K562 (cell line): ENCODE measurements at regions not wholly inside any gene's neighbourhood (a gene's known extent, or its start where the extent isn't known, plus 50 kb on each side); places are given as distances from the start of the nearest gene placed in this dataset.

ENCODE experiments used
- ATAC-seq: fragments of 200-7000 bp; cut with Tn5 transposase; 3 replicates; pipeline ENCODE4 v1.9.1; 2020; ENCODE audit warnings: moderate library complexity
- BruUV-seq: library from RNA; stranded (reverse); fragments of 400-500 nt; replicated peaks from 2 replicates; lab custom pipeline; 2021; lab: Mats Ljungman, UMichigan
- CTCF ChIA-PET: fragments of 300-600 bp; formaldehyde crosslinking; extraction: SDS; loops from one replicate; lab custom pipeline; 2021; ENCODE audit warnings: low intra/inter-chr PET ratio; lab: Yijun Ruan, JAX
- POLR2A ChIA-PET: fragments of 300-600, 350-650 bp; sonication (Branson Sonifier 250); formaldehyde crosslinking; extraction: SDS; loops from one replicate; lab custom pipeline; 2021; ENCODE audit warnings: antibody characterized with exemption, inconsistent platforms; lab: Yijun Ruan, JAX
- DNase-seq, 4 experiments: peaks; one replicate each; pipeline versions ENCODE4 v3.0.0 to v3.0.0-alpha.2; 2011 to 2018; ENCODE audit warnings: low spot score in 3 of 4, mixed read lengths in 3 of 4; ENCODE audit errors: extremely low read depth in 1 of 4
- FAIRE-seq: peaks from 2 replicates; lab custom pipeline; 2011; peaks lifted over from hg19 to GRCh38; lab: Jason Lieb, UNC
- H2AFZ ChIP-seq: 2 replicates; pipeline ENCODE4 v1.6.0; 2011; ENCODE audit warnings: low read depth, low read length, control low read depth, inconsistent platforms
- H3K27ac ChIP-seq: fragments of 200-600 bp; 3 replicates; pipeline ENCODE4 v1.8.0; 2011; ENCODE audit warnings: low read depth, mild to moderate bottlenecking, control low read depth, inconsistent platforms, low read length, moderate library complexity, mixed read lengths; ENCODE audit errors: extremely low read depth
- H3K27me3 ChIP-seq, 2 experiments: fragments of 300-600 bp in 1 of 2; 2 replicates in 1 of 2; 3 replicates in 1 of 2; pipeline versions ENCODE4 v1.6.0 to v1.8.0; 2011; ENCODE audit warnings: inconsistent platforms in 2 of 2, low read length in 2 of 2, mild to moderate bottlenecking in 1 of 2, mixed read lengths in 1 of 2, moderate library complexity in 1 of 2; ENCODE audit not compliant: control insufficient read depth in 2 of 2, insufficient read depth in 2 of 2
- H3K36me3 ChIP-seq: fragments of 300-600 bp; 3 replicates; pipeline ENCODE4 v1.8.0; 2011; ENCODE audit warnings: mild to moderate bottlenecking, low read length, inconsistent platforms; ENCODE audit not compliant: control insufficient read depth, insufficient read depth
- H3K4me1 ChIP-seq, 2 experiments: fragments of 200-600 bp in 1 of 2; replicated peaks in 1 of 2; 2 replicates in 1 of 2; 3 replicates in 1 of 2; pipeline versions ENCODE4 v1.5.1 to v1.8.0; 2011; ENCODE audit warnings: inconsistent platforms in 2 of 2, low read length in 2 of 2, mild to moderate bottlenecking in 1 of 2, mixed read lengths in 1 of 2, moderate library complexity in 1 of 2; ENCODE audit not compliant: control insufficient read depth in 2 of 2, insufficient read depth in 2 of 2
- H3K4me2 ChIP-seq: 2 replicates; pipeline ENCODE4 v1.6.1; 2011; ENCODE audit warnings: low read length, control low read depth, inconsistent platforms, mixed read lengths; ENCODE audit not compliant: insufficient read depth
- H3K4me3 ChIP-seq: fragments of 200-600 bp; sonication (generic), shearing (Covaris generic); 2 replicates; pipeline ENCODE4 v1.5.1; 2016; ENCODE audit warnings: control low read depth, inconsistent platforms
- H3K79me2 ChIP-seq: fragments of 200-600 bp; 3 replicates; pipeline ENCODE4 v1.8.0; 2011; ENCODE audit warnings: low read length, inconsistent platforms; ENCODE audit not compliant: control insufficient read depth, insufficient read depth
- H3K9ac ChIP-seq, 2 experiments: 2 replicates each; pipeline versions ENCODE4 v1.6.0 to v1.6.1; 2011; ENCODE audit warnings: low read depth in 2 of 2, low read length in 2 of 2, control low read depth in 1 of 2, inconsistent platforms in 1 of 2, mild to moderate bottlenecking in 1 of 2, mixed read lengths in 1 of 2; ENCODE audit not compliant: insufficient read depth in 1 of 2
- H3K9me1 ChIP-seq: one replicate; pipeline ENCODE4 v1.6.0; 2011; ENCODE audit warnings: inconsistent platforms, mild to moderate bottlenecking, low read length, moderate library complexity; ENCODE audit not compliant: control insufficient read depth, insufficient read depth
- H3K9me3 ChIP-seq: replicated peaks from 2 replicates; pipeline ENCODE4 v1.5.1; 2011; ENCODE audit warnings: low read depth, low read length, inconsistent platforms; ENCODE audit not compliant: control insufficient read depth, insufficient read depth
- H4K20me1 ChIP-seq: replicated peaks from 2 replicates; pipeline ENCODE4 v1.6.1; 2011; ENCODE audit warnings: low read length, inconsistent platforms, mixed read lengths; ENCODE audit not compliant: control insufficient read depth, insufficient read depth
- EHMT2 ChIP-seq: fragments of 450-650 bp; IDR thresholded peaks from 2 replicates; pipeline ENCODE4 v1.6.1; 2018; ENCODE audit warnings: antibody characterized with exemption
- GATAD2A ChIP-seq: fragments of 450-650 bp; IDR thresholded peaks from 2 replicates; pipeline ENCODE4 v1.6.1; 2017
- HMBOX1 ChIP-seq: sonication (generic); IDR thresholded peaks from 2 replicates; pipeline ENCODE4 v1.6.1; 2016
- HNRNPK ChIP-seq: fragments of 200-400 bp; formaldehyde crosslinking; IDR thresholded peaks from one replicate; pipeline ENCODE4 v1.6.1; 2018; ENCODE audit warnings: mild to moderate bottlenecking, low read depth, low read length; ENCODE audit not compliant: poor library complexity, severe bottlenecking
- MAFG ChIP-seq: fragments of 450-650 bp; conservative IDR thresholded peaks from 2 replicates; pipeline ENCODE4 v1.6.1; 2016; ENCODE audit warnings: missing genetic modification characterization, missing compliant biosample characterization
- MAFK ChIP-seq: IDR thresholded peaks from 2 replicates; pipeline ENCODE4 v1.6.1; 2011; ENCODE audit warnings: low read length, improper control_type of control experiment
- NFE2 ChIP-seq: IDR thresholded peaks from 2 replicates; pipeline ENCODE4 v1.6.1; 2014; ENCODE audit warnings: antibody characterized with exemption, low read depth
- PTBP1 ChIP-seq: fragments of 200-400 bp; formaldehyde crosslinking; IDR thresholded peaks from 2 replicates; pipeline ENCODE4 v1.6.1; 2017; ENCODE audit warnings: low read depth, low read length
- REST ChIP-seq, 2 experiments: fragments of 450-650 bp; formaldehyde crosslinking in 1 of 2; IDR thresholded peaks; 2 replicates each; pipeline versions ENCODE4 v1.4.0 to v1.6.1; 2014 to 2020; ENCODE audit warnings: mild to moderate bottlenecking in 2 of 2, borderline replicate concordance in 1 of 2, low read depth in 1 of 2
- SNAPC5 ChIP-seq: fragments of 250-450 bp; sonication (Bioruptor Pico); IDR thresholded peaks from 2 replicates; pipeline ENCODE4 v1.8.0; 2021; ENCODE audit warnings: moderate library complexity, mild to moderate bottlenecking, inconsistent platforms
- SPI1 ChIP-seq: IDR thresholded peaks from 2 replicates; pipeline ENCODE4 v1.6.1; 2011; ENCODE audit warnings: low read depth, low read length, control low read depth, borderline replicate concordance
- ZBTB9 ChIP-seq: fragments of 450-650 bp; formaldehyde crosslinking; IDR thresholded peaks from 2 replicates; pipeline ENCODE4 v1.4.0; 2020; ENCODE audit warnings: mild to moderate bottlenecking, moderate library complexity
- ZC3H11A ChIP-seq: IDR thresholded peaks from 2 replicates; pipeline ENCODE4 v1.6.1; 2012; ENCODE audit warnings: low read depth, low read length, improper control_type of control experiment
- WGBS: fragments of 100-300 bp; shearing (Covaris generic); methylation state at CpG from one replicate; pipeline ENCODE4 v1.1.6; 2016; ENCODE audit warnings: low coverage, mixed read lengths; ENCODE audit not compliant: insufficient coverage; ENCODE audit errors: missing lambda C conversion rate; 5-methylcytosine and 5-hydroxymethylcytosine counted together
- in situ Hi-C: fragments of 300-500 bp; cut with MboI; formaldehyde crosslinking; loops from 4 replicates; pipeline ENCODE4 v1.15.0; 2018; ENCODE audit warnings: inconsistent platforms, mixed read lengths
- intact Hi-C: fragments of 100-400 bp; cut with micrococcal nuclease; formaldehyde crosslinking; loops from 2 replicates; pipeline ENCODE4 v1.14.2; 2022

- no peaks in the 10 kb centered on the region for H4K20me1 ChIP-seq
- H3K4me3 ChIP-seq: no peak overlapping the region
- no peaks in the 10 kb centered on the region for H3K9me1 ChIP-seq
- in situ Hi-C loops (no loop called here), intact Hi-C loops (loop anchor here (1.0 kb wide), 1 partner anchor 30 kb away; no protein-coding TSS in a partner anchor)
- peak overlapping the region; percentile 44 for H2AFZ ChIP-seq
- ChIA-PET POLR2A (interaction anchor here (0.6 kb wide), 1 partner anchor 25 kb away, joined by 3 read pairs; no protein-coding TSS in a partner anchor), CTCF (no interaction called here)
- H3K36me3 ChIP-seq: no peaks in the 10 kb centered on the region; the same call in 2 of the 3 replicates
- FAIRE-seq (no peak), ATAC-seq (peak; percentile 61), DNase-seq (no peak)
- no peak overlapping the region for H3K27ac ChIP-seq
- H3K79me2 ChIP-seq: no peaks in the 10 kb centered on the region
- no peaks in the 10 kb centered on the region for H3K9me3 ChIP-seq
- H3K4me1 ChIP-seq: peaks cover 0 to 30% of the 10 kb centered on the region in 2 experiments; a peak in 4 of 5 replicates
- H3K4me2 ChIP-seq: no peak overlapping the region
- no TSS peak for BruUV-seq
- H3K9ac ChIP-seq: peak overlapping the region in 1 of 2 experiments; percentile 11; a peak in 1 of 4 replicates
- whole genome bisulfite sequencing: 5% methylated on average over 2 of the region's 2 CpGs
- no peaks in the 10 kb centered on the region for H3K27me3 ChIP-seq
- TF ChIP-seq PTBP1: no peak
- TF ChIP-seq NFE2: peak; percentile 31; the same call in 1 of the 2 replicates
- no peak for TF ChIP-seq SNAPC5 (CRISPR knock-in tag)
- no peak for TF ChIP-seq ZBTB9 (CRISPR knock-in tag)
- TF ChIP-seq REST (IDR thresholded peaks at IDR 0.05; ENCODE audit: borderline replicate concordance): peak; percentile 54; the same call in 1 of the 2 replicates
- no peak for TF ChIP-seq REST (CRISPR knock-in tag; IDR thresholded peaks at IDR 0.05; ENCODE audit: low read depth)
- no peak for TF ChIP-seq GATAD2A
- no peak for TF ChIP-seq HNRNPK
- TF ChIP-seq ZC3H11A: no peak
- peak; percentile 44; the same call in 1 of the 2 replicates for TF ChIP-seq MAFK
- TF ChIP-seq MAFG: peak; percentile 62
- TF ChIP-seq SPI1: peak; percentile 86; the same call in 1 of the 2 replicates
- peak; percentile 65 for TF ChIP-seq HMBOX1
- TF ChIP-seq EHMT2: peak; percentile 70; the same call in 1 of the 2 replicates
Observed at GRCh38 chr4:10289538-10289906, 167.7 kb downstream of the ZNF518B start.
